Neuronal stem cell (in vitro differentiated cells): ENCODE measurements at regions not wholly inside any gene's neighbourhood (a gene's known extent, or its start where the extent isn't known, plus 50 kb on each side); places are given as distances from the start of the nearest gene placed in this dataset.
"Not testable (repeated sequence)": the region's sequence is repeated elsewhere in the genome, so short reads cannot be mapped to it uniquely, and the experiment has no call there.

Source experiments
- DNase-seq: peaks from one replicate; pipeline ENCODE4 v3.0.0-alpha.2; 2013; ENCODE audit warnings: low spot score
- H2AFZ ChIP-seq: one replicate; pipeline ENCODE4 v1.6.1; 2013; ENCODE audit warnings: mild to moderate bottlenecking, low read length, inconsistent platforms
- H2AK5ac ChIP-seq: 2 replicates; pipeline ENCODE4 v1.6.1; 2013; ENCODE audit warnings: low read depth, mild to moderate bottlenecking, inconsistent platforms, low read length, moderate library complexity, mixed read lengths
- H2BK120ac ChIP-seq: 2 replicates; pipeline ENCODE4 v1.6.1; 2013; ENCODE audit warnings: low read depth, mild to moderate bottlenecking, inconsistent platforms, low read length, moderate library complexity, mixed read lengths
- H2BK12ac ChIP-seq: one replicate; pipeline ENCODE4 v1.6.1; 2013; ENCODE audit warnings: low read length, inconsistent platforms
- H2BK15ac ChIP-seq: 2 replicates; pipeline ENCODE4 v1.6.1; 2013; ENCODE audit warnings: mild to moderate bottlenecking, low read length, inconsistent platforms, mixed read lengths
- H2BK5ac ChIP-seq: one replicate; pipeline ENCODE4 v1.6.1; 2013; ENCODE audit warnings: inconsistent platforms, mild to moderate bottlenecking, low read length, moderate library complexity
- H3K14ac ChIP-seq: one replicate; pipeline ENCODE4 v1.6.1; 2013; ENCODE audit warnings: low read length, inconsistent platforms
- H3K18ac ChIP-seq: 2 replicates; pipeline ENCODE4 v1.6.1; 2013; ENCODE audit warnings: low read length, inconsistent platforms
- H3K23ac ChIP-seq: 2 replicates; pipeline ENCODE4 v1.6.1; 2013; ENCODE audit warnings: low read depth, mild to moderate bottlenecking, mixed read lengths, low read length, inconsistent platforms; ENCODE audit not compliant: poor library complexity
- H3K27ac ChIP-seq: replicated peaks from 3 replicates; pipeline ENCODE4 v1.5.1; 2013; ENCODE audit warnings: low read length, inconsistent platforms
- H3K27me3 ChIP-seq, 3 experiments: 2 replicates each; pipeline ENCODE4 v1.6.1; 2013; ENCODE audit warnings: low read length in 3 of 3, mild to moderate bottlenecking in 2 of 3, inconsistent platforms in 1 of 3, low read depth in 1 of 3, mixed read lengths in 1 of 3, moderate library complexity in 1 of 3; ENCODE audit not compliant: control insufficient read depth in 3 of 3, insufficient read depth in 3 of 3
- H3K36me3 ChIP-seq, 2 donors: replicated peaks in 1 of 2; 2 replicates each; pipeline ENCODE4 v1.6.1; 2013; ENCODE audit warnings: low read length in 2 of 2; ENCODE audit not compliant: control insufficient read depth in 2 of 2, insufficient read depth in 2 of 2
- H3K4ac ChIP-seq: 2 replicates; pipeline ENCODE4 v1.6.1; 2013; ENCODE audit warnings: inconsistent platforms, mild to moderate bottlenecking, low read length, moderate library complexity
- H3K4me1 ChIP-seq, 2 donors: 1 replicate in 1 of 2; 2 replicates in 1 of 2; pipeline ENCODE4 v1.6.1; 2013; ENCODE audit warnings: low read length in 2 of 2, low read depth in 1 of 2; ENCODE audit not compliant: control insufficient read depth in 2 of 2, insufficient read depth in 1 of 2
- H3K4me2 ChIP-seq: one replicate; pipeline ENCODE4 v1.6.1; 2013; ENCODE audit warnings: mild to moderate bottlenecking, low read length, inconsistent platforms; ENCODE audit not compliant: insufficient read depth, poor library complexity, severe bottlenecking
- H3K4me3 ChIP-seq, 2 donors: 2 replicates each; pipeline ENCODE4 v1.5.1; 2013; ENCODE audit warnings: low read length in 2 of 2, mild to moderate bottlenecking in 2 of 2, inconsistent platforms in 1 of 2, moderate library complexity in 1 of 2
- H3K79me1 ChIP-seq: one replicate; pipeline ENCODE4 v1.6.1; 2013; ENCODE audit warnings: low read depth, mild to moderate bottlenecking, inconsistent platforms, low read length, moderate library complexity
- H3K9ac ChIP-seq: one replicate; pipeline ENCODE4 v1.6.1; 2013; ENCODE audit warnings: mild to moderate bottlenecking, low read depth, low read length, inconsistent platforms; ENCODE audit not compliant: poor library complexity
- H3K9me3 ChIP-seq, 2 donors: replicated peaks in 1 of 2; 2 replicates each; pipeline versions ENCODE3 to v1.6.1; 2013; ENCODE audit warnings: low read length in 2 of 2, mild to moderate bottlenecking in 2 of 2, inconsistent platforms in 1 of 2, low read depth in 1 of 2, mixed read lengths in 1 of 2, moderate library complexity in 1 of 2; ENCODE audit not compliant: control insufficient read depth in 2 of 2, insufficient read depth in 1 of 2
- H4K8ac ChIP-seq: one replicate; pipeline ENCODE4 v1.6.1; 2013; ENCODE audit warnings: low read depth, mild to moderate bottlenecking, inconsistent platforms, low read length, moderate library complexity
- H4K91ac ChIP-seq: one replicate; pipeline ENCODE4 v1.6.1; 2013; ENCODE audit warnings: low read length, low read depth, mild to moderate bottlenecking, inconsistent platforms; ENCODE audit not compliant: poor library complexity
- WGBS, 2 donors: extraction: QIAGEN DNeasy Blood & Tissue Kit; methylation state at CpG; one replicate each; pipeline ENCODE4 v1.1.7; 2013; ENCODE audit warnings: missing lambda C conversion rate in 2 of 2, mixed read lengths in 1 of 2; ENCODE audit not compliant: insufficient read length in 2 of 2, insufficient replicate concordance in 1 of 2; ENCODE audit errors: extremely low coverage in 2 of 2; 5-methylcytosine and 5-hydroxymethylcytosine counted together

- DNase-seq, H3K23ac ChIP-seq, H3K27me3 ChIP-seq, H3K27ac ChIP-seq, H2AK5ac ChIP-seq, H3K4me2 ChIP-seq, H3K14ac ChIP-seq, H3K36me3 ChIP-seq, H3K4me1 ChIP-seq, H3K4ac ChIP-seq, H2AFZ ChIP-seq, H3K4me3 ChIP-seq, H2BK15ac ChIP-seq, H4K8ac ChIP-seq, H3K79me1 ChIP-seq, H3K9me3 ChIP-seq, H2BK5ac ChIP-seq, H2BK120ac ChIP-seq, H4K91ac ChIP-seq: not testable (repeated sequence)
- WGBS, 2 donors: no CpG with 5 or more reads among the region's 28 CpGs
- peak overlapping the region; percentile 44 for H3K9ac ChIP-seq
- H3K18ac ChIP-seq: peak overlapping the region; percentile 8
- peak overlapping the region; percentile 63 for H2BK12ac ChIP-seq
Observed at GRCh38 chr22:23449748-23450433, 130.2 kb downstream of the IGLL1 start.

GRCh38 chr22:23448499-23449288 lies 131.4 kb downstream of the IGLL1 start:
- not testable (repeated sequence) for H2BK15ac ChIP-seq, H3K36me3 ChIP-seq, H3K79me1 ChIP-seq, H3K4me1 ChIP-seq, H3K27me3 ChIP-seq, H2BK12ac ChIP-seq, H3K4me3 ChIP-seq, H3K9ac ChIP-seq, H2AK5ac ChIP-seq, H3K27ac ChIP-seq, H2BK120ac ChIP-seq, DNase-seq, H3K9me3 ChIP-seq, H2AFZ ChIP-seq, H2BK5ac ChIP-seq, H3K14ac ChIP-seq, H3K4me2 ChIP-seq, H4K91ac ChIP-seq, H4K8ac ChIP-seq, H3K23ac ChIP-seq, H3K4ac ChIP-seq
- H3K18ac ChIP-seq: peak overlapping the region; percentile 85
- WGBS, 2 donors: no CpG with 5 or more reads among the region's 31 CpGs

GRCh38 chr22:23446796-23447350 lies 133.2 kb downstream of the IGLL1 start:
- H3K27me3 ChIP-seq: no peaks in the 10 kb centered on the region
- H2BK15ac ChIP-seq: no peak overlapping the region
- H3K4me3 ChIP-seq: no peak overlapping the region
- H2BK12ac ChIP-seq: no peak overlapping the region
- DNase-seq: no peak
- no peak overlapping the region for H3K27ac ChIP-seq
- peaks cover 2 to 4% of the 10 kb centered on the region in 2 donors for H3K9me3 ChIP-seq
- H3K4ac ChIP-seq: no peak overlapping the region
- no CpG with 5 or more reads among the region's 30 CpGs for WGBS, 2 donors
- H3K14ac ChIP-seq: peak overlapping the region; percentile 56
- peak overlapping the region; percentile 73 for H3K23ac ChIP-seq
- no peak overlapping the region for H2BK5ac ChIP-seq
- no peak overlapping the region for H3K18ac ChIP-seq
- H4K8ac ChIP-seq: peak overlapping the region; percentile 65
- no peak overlapping the region for H2AFZ ChIP-seq
- no peaks in the 10 kb centered on the region for H3K79me1 ChIP-seq
- no peak overlapping the region for H4K91ac ChIP-seq
- H3K36me3 ChIP-seq: no peaks in the 10 kb centered on the region
- peak overlapping the region; percentile 21 for H3K9ac ChIP-seq
- no peaks in the 10 kb centered on the region for H3K4me1 ChIP-seq
- no peak overlapping the region for H3K4me2 ChIP-seq
- no peak overlapping the region for H2AK5ac ChIP-seq
- H2BK120ac ChIP-seq: no peak overlapping the region

GRCh38 chr22:23446194-23446593 lies 133.9 kb downstream of the IGLL1 start:
- DNase-seq, H2BK15ac ChIP-seq: not testable (repeated sequence)

More at GRCh38 chr22:23446194-23446593, 133.9 kb downstream of the IGLL1 start:
- not testable (repeated sequence) for H3K9ac ChIP-seq, H3K27me3 ChIP-seq, H3K4me1 ChIP-seq, H2BK12ac ChIP-seq, H2BK5ac ChIP-seq, H3K4me2 ChIP-seq, H2BK120ac ChIP-seq, H2AFZ ChIP-seq, H3K18ac ChIP-seq, H2AK5ac ChIP-seq, H3K23ac ChIP-seq, H3K79me1 ChIP-seq, H3K4ac ChIP-seq, H3K27ac ChIP-seq, H4K91ac ChIP-seq, H3K36me3 ChIP-seq, H3K4me3 ChIP-seq, H4K8ac ChIP-seq, H3K9me3 ChIP-seq, H3K14ac ChIP-seq
